PC-3 (cell line): ENCODE measurements at regions not wholly inside any gene's neighbourhood (a gene's known extent, or its start where the extent isn't known, plus 50 kb on each side); places are given as distances from the start of the nearest gene placed in this dataset.

Source experiments
- EZH2 ChIP-seq: fragments of 300-600 bp; sonication (generic); IDR thresholded peaks from one replicate; pipeline ENCODE4 v1.6.1; 2017; ENCODE audit warnings: antibody characterized with exemption, mild to moderate bottlenecking, low read length; ENCODE audit not compliant: unreplicated experiment
- TF ChIP-seq, protein P1 (sequence below): fragments of 300-600 bp; sonication (generic); conservative IDR thresholded peaks from 2 replicates; pipeline ENCODE4 v1.5.1; 2017; ENCODE audit warnings: antibody characterized with exemption, low read depth, mild to moderate bottlenecking, low read length

DNA sequence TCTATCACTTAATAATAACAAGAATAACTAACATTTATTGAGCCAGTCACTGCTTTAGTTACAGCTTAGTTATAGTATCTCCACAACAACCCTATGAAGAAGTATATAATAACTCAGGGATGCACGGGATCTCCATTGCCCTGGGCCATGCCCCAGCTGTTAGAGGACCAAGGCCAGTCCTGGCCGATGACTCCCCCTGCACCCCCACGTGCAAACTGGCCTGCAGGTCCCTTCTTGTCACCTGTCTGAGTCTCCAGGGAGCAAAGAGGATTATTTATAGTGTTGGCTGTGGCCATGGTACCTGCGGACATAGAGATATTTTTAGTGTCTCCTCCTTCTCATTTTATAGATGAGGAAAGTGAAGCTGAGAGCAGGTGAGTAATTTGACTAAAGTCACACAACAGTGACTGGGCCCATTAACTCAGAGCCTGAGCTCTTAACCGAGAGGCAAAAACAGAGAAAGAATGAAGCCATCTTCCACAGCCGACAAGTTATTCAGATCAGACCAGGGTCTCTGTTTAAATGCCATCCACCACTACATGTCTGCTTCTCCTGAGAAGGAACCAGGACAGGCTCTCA, 94.4 kb downstream of the TMEM215 start:
- TF ChIP-seq EZH2, result no peak
- TF ChIP-seq, protein P1, sequence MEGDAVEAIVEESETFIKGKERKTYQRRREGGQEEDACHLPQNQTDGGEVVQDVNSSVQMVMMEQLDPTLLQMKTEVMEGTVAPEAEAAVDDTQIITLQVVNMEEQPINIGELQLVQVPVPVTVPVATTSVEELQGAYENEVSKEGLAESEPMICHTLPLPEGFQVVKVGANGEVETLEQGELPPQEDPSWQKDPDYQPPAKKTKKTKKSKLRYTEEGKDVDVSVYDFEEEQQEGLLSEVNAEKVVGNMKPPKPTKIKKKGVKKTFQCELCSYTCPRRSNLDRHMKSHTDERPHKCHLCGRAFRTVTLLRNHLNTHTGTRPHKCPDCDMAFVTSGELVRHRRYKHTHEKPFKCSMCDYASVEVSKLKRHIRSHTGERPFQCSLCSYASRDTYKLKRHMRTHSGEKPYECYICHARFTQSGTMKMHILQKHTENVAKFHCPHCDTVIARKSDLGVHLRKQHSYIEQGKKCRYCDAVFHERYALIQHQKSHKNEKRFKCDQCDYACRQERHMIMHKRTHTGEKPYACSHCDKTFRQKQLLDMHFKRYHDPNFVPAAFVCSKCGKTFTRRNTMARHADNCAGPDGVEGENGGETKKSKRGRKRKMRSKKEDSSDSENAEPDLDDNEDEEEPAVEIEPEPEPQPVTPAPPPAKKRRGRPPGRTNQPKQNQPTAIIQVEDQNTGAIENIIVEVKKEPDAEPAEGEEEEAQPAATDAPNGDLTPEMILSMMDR, result no peak
